ENCODE measurements at regions not wholly inside any gene's neighbourhood (a gene's known extent, or its start where the extent isn't known, plus 50 kb on each side); places are given as distances from the start of the nearest gene placed in this dataset.
A peak's percentile ranks its signal among the peaks of the same experiment; 100 is the strongest.
"Not testable (repeated sequence)": the region's sequence is repeated elsewhere in the genome, so short reads cannot be mapped to it uniquely, and the experiment has no call there.

DNA sequence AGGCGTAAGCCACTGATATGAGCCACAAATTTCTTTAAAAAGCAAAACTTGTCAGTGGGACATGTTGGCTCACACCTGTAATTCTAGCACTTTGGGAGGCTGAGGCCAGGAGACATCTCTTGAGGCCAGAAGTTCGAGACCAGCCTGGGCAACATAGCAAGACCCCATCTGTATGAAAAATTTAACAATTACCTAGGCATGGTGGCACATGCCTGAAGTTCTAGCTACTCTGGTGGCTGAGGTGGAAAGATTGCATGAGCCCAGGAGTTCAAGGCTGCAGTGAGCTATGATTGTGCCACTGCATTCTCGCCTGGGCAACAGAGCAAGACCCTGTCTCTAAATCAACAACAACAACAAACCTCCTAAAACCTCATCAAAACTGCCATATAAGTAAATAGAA lies 147.6 kb upstream of the BARHL2 start:
- intact Hi-C loops (cut with DNase I; ENCODE audit: low total_unique reads): no loop called here

DNA sequence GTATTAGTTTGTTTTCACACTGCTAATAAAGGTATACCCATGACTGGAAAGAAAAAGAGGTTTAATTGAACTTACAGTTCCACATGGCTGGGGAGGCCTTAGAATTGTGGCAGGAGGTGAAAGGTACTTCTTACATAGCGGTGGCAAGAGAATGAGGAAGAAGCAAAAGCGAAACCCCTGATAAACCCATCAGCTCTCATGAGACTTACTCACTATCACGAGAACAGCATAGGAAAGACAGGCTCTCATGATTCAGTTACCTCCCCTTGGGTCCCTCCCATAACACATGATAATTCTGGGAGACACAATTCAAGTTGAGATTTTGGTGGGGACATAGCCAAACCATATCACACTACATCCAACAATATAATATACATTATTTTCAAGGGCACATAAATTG lies 145.7 kb upstream of the BARHL2 start:
- no peak for DNase-seq
- Histone ChIP-seq H3K4me3 (no peak overlapping the region), H3K27me3 (no peaks in the 10 kb centered on the region), H3K27ac (no peak overlapping the region), H3K4me1 (no peaks in the 10 kb centered on the region), H3K36me3 (no peaks in the 10 kb centered on the region), H3K9me3 (no peaks in the 10 kb centered on the region)
- no peak for TF ChIP-seq POLR2A (IDR thresholded peaks at IDR 0.05)
- TF ChIP-seq, protein P1, sequence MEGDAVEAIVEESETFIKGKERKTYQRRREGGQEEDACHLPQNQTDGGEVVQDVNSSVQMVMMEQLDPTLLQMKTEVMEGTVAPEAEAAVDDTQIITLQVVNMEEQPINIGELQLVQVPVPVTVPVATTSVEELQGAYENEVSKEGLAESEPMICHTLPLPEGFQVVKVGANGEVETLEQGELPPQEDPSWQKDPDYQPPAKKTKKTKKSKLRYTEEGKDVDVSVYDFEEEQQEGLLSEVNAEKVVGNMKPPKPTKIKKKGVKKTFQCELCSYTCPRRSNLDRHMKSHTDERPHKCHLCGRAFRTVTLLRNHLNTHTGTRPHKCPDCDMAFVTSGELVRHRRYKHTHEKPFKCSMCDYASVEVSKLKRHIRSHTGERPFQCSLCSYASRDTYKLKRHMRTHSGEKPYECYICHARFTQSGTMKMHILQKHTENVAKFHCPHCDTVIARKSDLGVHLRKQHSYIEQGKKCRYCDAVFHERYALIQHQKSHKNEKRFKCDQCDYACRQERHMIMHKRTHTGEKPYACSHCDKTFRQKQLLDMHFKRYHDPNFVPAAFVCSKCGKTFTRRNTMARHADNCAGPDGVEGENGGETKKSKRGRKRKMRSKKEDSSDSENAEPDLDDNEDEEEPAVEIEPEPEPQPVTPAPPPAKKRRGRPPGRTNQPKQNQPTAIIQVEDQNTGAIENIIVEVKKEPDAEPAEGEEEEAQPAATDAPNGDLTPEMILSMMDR (IDR thresholded peaks at IDR 0.05): no peak
- intact Hi-C loops (cut with DNase I; ENCODE audit: low total_unique reads): no loop called here

More for the DNA sequence above, 147.6 kb upstream of the BARHL2 start:
- DNase-seq: no peak
- H3K27ac ChIP-seq: no peak overlapping the region
- H3K4me1 ChIP-seq: no peaks in the 10 kb centered on the region
- H3K27me3 ChIP-seq: no peaks in the 10 kb centered on the region
- H3K4me3 ChIP-seq: no peak overlapping the region
- TF ChIP-seq, protein P1 (IDR thresholded peaks at IDR 0.05): no peak
- no peak for TF ChIP-seq POLR2A (IDR thresholded peaks at IDR 0.05)
- no peaks in the 10 kb centered on the region for H3K9me3 ChIP-seq
- no peaks in the 10 kb centered on the region for H3K36me3 ChIP-seq

DNA sequence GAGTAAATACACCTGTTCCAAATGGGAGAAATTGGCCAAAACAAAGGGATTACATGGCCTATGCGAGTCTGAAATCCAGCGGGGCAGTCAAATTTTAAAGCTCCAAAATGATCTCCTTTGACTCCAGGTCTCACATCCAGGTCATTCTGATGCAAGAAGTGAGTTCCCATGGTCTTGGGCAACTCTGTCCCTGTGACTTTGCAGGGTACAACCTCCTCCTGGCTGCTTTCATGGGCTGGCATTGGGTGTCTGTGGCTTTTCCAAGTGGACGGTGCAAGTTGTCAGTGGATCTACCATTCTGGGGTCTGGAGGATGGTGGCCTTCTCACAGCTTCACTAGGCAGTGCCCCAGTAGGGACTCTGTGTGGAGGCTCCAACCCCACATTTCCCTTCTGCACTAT lies 144.3 kb upstream of the BARHL2 start:
- not testable (repeated sequence) for H3K9me3 ChIP-seq

GRCh38 chr1:90856463-90857007 lies 139.4 kb upstream of the BARHL2 start:
- H3K36me3 ChIP-seq: no peaks in the 10 kb centered on the region
- no peaks in the 10 kb centered on the region for H3K4me1 ChIP-seq
- H3K27me3 ChIP-seq: no peaks in the 10 kb centered on the region
- intact Hi-C loops (cut with DNase I; ENCODE audit: low total_unique reads): no loop called here
- H3K9me3 ChIP-seq: no peaks in the 10 kb centered on the region
- H3K27ac ChIP-seq: no peak overlapping the region
- DNase-seq: no peak
- TF ChIP-seq POLR2A (IDR thresholded peaks at IDR 0.05): no peak
- TF ChIP-seq, protein P1 (IDR thresholded peaks at IDR 0.05): no peak
- H3K4me3 ChIP-seq: no peak overlapping the region

More for the DNA sequence above, 144.3 kb upstream of the BARHL2 start:
- H3K27me3 ChIP-seq; H3K4me1 ChIP-seq; intact Hi-C loops (cut with DNase I; ENCODE audit: low total_unique reads); DNase-seq; H3K4me3 ChIP-seq; H3K36me3 ChIP-seq; H3K27ac ChIP-seq: not testable (repeated sequence)

DNA sequence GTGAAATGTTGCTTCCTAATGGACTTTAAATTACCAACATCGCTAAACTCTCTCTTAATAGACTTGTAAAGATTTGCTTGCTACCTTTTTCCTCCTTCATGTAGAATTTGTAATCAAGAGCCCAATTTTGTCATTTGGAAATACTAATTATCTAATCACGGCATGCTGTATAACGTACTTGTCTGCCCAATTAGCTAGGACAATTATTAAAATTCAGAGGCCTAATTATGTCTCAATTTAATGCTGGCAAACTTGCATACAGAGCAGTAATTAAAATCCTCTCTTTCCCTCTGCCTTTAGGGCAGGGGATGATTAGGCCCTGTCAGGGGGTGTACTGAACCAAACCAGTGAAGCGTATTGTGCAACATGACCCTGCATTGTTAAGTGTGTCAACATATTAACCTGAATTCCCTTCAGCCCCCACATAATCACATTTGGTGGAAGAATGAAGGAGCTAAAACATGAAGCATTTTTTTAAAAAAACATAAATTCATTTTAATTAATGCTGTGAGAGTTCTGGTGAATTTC lies 137.4 kb upstream of the BARHL2 start:
- no peaks in the 10 kb centered on the region for H3K9me3 ChIP-seq
- no peak for DNase-seq
- no peaks in the 10 kb centered on the region for H3K4me1 ChIP-seq
- no peak overlapping the region for H3K27ac ChIP-seq
- H3K27me3 ChIP-seq: no peaks in the 10 kb centered on the region
- TF ChIP-seq, protein P1 (IDR thresholded peaks at IDR 0.05): no peak
- no peak for TF ChIP-seq POLR2A (IDR thresholded peaks at IDR 0.05)
- no peaks in the 10 kb centered on the region for H3K36me3 ChIP-seq
- H3K4me3 ChIP-seq: no peak overlapping the region
- intact Hi-C loops (cut with DNase I; ENCODE audit: low total_unique reads): no loop called here

DNA sequence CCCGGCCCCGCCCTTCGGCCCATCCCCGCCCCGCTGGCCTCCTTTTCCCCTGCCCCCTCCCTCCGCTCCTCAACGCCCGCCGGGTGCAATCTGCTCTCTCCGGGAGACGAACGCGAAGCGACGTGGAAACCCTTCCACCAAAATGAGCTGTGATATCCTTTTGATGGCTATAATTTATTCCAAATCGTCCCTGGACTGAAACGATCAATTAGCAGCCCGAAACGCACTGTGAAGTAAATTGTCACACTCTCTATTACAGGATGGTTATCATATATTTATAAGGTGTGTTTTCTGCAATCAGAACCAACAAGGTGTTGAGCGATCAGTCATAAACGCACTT lies 134.6 kb upstream of the BARHL2 start:
- Histone ChIP-seq H3K27ac (no peak overlapping the region), H3K36me3 (no peaks in the 10 kb centered on the region), H3K4me1 (no peaks in the 10 kb centered on the region), H3K27me3 (no peaks in the 10 kb centered on the region), H3K9me3 (no peaks in the 10 kb centered on the region), H3K4me3 (peak overlapping the region; percentile 22 to 90)
- intact Hi-C loops (cut with DNase I; ENCODE audit: low total_unique reads): no loop called here
- TF ChIP-seq, protein P1 (IDR thresholded peaks at IDR 0.05): no peak
- TF ChIP-seq POLR2A (IDR thresholded peaks at IDR 0.05): no peak
- no peak for DNase-seq

Measured in uterus (tissue), 3 donors.